K562 (cell line): ENCODE measurements at regions not wholly inside any gene's neighbourhood (a gene's known extent, or its start where the extent isn't known, plus 50 kb on each side); places are given as distances from the start of the nearest gene placed in this dataset.

Experiments used
- IRF2 ChIP-seq: sonication (generic); formaldehyde crosslinking; IDR thresholded peaks from 2 replicates; pipeline ENCODE4 v1.8.1; 2022; ENCODE audit warnings: mild to moderate bottlenecking, missing genetic modification reagents
- MXI1 ChIP-seq: IDR thresholded peaks from 2 replicates; pipeline ENCODE4 v1.6.1; 2011; ENCODE audit warnings: low read depth, mild to moderate bottlenecking, improper control_type of control experiment, low read length
- NFXL1 ChIP-seq: fragments of 450-650 bp; formaldehyde crosslinking; IDR thresholded peaks from 2 replicates; pipeline ENCODE4 v1.4.0; 2021; ENCODE audit warnings: mild to moderate bottlenecking
- POLR2AphosphoS2 ChIP-seq: IDR thresholded peaks from 2 replicates; pipeline ENCODE4 v1.6.1; 2012; ENCODE audit warnings: low read length, improper control_type of control experiment
- XRCC4 ChIP-seq: IDR thresholded peaks from one replicate; pipeline ENCODE4 v1.6.1; 2011; ENCODE audit not compliant: insufficient read depth, insufficient read length; ENCODE audit errors: extremely low read depth
- TF ChIP-seq, protein P1 (sequence below): fragments of 450-650 bp; IDR thresholded peaks from 2 replicates; pipeline ENCODE4 v1.6.1; 2018; ENCODE audit not compliant: partially characterized antibody
- TF ChIP-seq, protein P2 (sequence below): fragments of 200-800 bp; sonication (Bioruptor generic); IDR thresholded peaks from 2 replicates; pipeline ENCODE4 v1.6.1; 2016; ENCODE audit warnings: missing genetic modification characterization, missing compliant biosample characterization
- TF ChIP-seq, protein P3 (sequence below): sonication (generic); formaldehyde crosslinking; IDR thresholded peaks from 2 replicates; pipeline ENCODE4 v1.8.0; 2022; ENCODE audit warnings: mild to moderate bottlenecking, low read depth, missing genetic modification reagents

DNA sequence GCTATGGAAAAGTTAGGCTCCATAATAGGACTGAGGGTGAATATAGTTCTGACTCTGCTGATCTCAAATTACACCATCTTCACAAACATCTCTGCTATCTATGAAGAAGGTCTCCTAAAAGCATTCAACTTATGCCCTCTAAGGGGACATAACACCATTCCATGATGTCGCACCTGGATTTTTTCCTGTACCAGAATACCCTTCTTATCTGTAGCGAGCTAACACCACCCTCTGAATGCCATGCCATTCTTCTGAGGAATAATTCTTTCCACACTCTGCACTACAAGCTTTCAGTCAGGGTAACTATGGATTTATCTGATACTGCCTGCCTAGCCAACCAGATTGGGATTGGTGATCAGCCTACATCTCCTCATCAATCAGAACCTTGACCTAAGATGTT, 203.8 kb downstream of the PTPRC start (continued):
- TF ChIP-seq, protein P1, sequence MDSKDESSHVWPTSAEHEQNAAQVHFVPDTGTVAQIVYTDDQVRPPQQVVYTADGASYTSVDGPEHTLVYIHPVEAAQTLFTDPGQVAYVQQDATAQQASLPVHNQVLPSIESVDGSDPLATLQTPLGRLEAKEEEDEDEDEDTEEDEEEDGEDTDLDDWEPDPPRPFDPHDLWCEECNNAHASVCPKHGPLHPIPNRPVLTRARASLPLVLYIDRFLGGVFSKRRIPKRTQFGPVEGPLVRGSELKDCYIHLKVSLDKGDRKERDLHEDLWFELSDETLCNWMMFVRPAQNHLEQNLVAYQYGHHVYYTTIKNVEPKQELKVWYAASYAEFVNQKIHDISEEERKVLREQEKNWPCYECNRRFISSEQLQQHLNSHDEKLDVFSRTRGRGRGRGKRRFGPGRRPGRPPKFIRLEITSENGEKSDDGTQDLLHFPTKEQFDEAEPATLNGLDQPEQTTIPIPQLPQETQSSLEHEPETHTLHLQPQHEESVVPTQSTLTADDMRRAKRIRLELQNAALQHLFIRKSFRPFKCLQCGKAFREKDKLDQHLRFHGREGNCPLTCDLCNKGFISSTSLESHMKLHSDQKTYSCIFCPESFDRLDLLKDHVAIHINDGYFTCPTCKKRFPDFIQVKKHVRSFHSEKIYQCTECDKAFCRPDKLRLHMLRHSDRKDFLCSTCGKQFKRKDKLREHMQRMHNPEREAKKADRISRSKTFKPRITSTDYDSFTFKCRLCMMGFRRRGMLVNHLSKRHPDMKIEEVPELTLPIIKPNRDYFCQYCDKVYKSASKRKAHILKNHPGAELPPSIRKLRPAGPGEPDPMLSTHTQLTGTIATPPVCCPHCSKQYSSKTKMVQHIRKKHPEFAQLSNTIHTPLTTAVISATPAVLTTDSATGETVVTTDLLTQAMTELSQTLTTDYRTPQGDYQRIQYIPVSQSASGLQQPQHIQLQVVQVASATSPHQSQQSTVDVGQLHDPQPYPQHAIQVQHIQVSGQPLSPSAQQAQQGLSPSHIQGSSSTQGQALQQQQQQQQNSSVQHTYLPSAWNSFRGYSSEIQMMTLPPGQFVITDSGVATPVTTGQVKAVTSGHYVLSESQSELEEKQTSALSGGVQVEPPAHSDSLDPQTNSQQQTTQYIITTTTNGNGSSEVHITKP, result no peak
- TF ChIP-seq, protein P2, sequence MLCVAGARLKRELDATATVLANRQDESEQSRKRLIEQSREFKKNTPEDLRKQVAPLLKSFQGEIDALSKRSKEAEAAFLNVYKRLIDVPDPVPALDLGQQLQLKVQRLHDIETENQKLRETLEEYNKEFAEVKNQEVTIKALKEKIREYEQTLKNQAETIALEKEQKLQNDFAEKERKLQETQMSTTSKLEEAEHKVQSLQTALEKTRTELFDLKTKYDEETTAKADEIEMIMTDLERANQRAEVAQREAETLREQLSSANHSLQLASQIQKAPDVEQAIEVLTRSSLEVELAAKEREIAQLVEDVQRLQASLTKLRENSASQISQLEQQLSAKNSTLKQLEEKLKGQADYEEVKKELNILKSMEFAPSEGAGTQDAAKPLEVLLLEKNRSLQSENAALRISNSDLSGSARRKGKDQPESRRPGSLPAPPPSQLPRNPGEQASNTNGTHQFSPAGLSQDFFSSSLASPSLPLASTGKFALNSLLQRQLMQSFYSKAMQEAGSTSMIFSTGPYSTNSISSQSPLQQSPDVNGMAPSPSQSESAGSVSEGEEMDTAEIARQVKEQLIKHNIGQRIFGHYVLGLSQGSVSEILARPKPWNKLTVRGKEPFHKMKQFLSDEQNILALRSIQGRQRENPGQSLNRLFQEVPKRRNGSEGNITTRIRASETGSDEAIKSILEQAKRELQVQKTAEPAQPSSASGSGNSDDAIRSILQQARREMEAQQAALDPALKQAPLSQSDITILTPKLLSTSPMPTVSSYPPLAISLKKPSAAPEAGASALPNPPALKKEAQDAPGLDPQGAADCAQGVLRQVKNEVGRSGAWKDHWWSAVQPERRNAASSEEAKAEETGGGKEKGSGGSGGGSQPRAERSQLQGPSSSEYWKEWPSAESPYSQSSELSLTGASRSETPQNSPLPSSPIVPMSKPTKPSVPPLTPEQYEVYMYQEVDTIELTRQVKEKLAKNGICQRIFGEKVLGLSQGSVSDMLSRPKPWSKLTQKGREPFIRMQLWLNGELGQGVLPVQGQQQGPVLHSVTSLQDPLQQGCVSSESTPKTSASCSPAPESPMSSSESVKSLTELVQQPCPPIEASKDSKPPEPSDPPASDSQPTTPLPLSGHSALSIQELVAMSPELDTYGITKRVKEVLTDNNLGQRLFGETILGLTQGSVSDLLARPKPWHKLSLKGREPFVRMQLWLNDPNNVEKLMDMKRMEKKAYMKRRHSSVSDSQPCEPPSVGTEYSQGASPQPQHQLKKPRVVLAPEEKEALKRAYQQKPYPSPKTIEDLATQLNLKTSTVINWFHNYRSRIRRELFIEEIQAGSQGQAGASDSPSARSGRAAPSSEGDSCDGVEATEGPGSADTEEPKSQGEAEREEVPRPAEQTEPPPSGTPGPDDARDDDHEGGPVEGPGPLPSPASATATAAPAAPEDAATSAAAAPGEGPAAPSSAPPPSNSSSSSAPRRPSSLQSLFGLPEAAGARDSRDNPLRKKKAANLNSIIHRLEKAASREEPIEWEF (CRISPR knock-in tag), result no peak
- TF ChIP-seq MXI1 (no peak), POLR2AphosphoS2 (no peak), XRCC4 (no peak), IRF2 (CRISPR knock-in tag) (no peak), NFXL1 (CRISPR knock-in tag) (no peak)
- TF ChIP-seq, protein P3, sequence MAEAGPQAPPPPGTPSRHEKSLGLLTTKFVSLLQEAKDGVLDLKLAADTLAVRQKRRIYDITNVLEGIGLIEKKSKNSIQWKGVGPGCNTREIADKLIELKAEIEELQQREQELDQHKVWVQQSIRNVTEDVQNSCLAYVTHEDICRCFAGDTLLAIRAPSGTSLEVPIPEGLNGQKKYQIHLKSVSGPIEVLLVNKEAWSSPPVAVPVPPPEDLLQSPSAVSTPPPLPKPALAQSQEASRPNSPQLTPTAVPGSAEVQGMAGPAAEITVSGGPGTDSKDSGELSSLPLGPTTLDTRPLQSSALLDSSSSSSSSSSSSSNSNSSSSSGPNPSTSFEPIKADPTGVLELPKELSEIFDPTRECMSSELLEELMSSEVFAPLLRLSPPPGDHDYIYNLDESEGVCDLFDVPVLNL, result no peak
